Astrocyte of the hippocampus (primary cell): ENCODE measurements at regions not wholly inside any gene's neighbourhood (a gene's known extent, or its start where the extent isn't known, plus 50 kb on each side); places are given as distances from the start of the nearest gene placed in this dataset.
"Not testable (repeated sequence)": the region's sequence is repeated elsewhere in the genome, so short reads cannot be mapped to it uniquely, and the experiment has no call there.

Experiments
- DNase-seq: peaks from one replicate; pipeline ENCODE4 v3.0.0; 2011; ENCODE audit warnings: low read depth, low spot score

- peak; percentile 78 for DNase-seq
These were observed 97.4 kb upstream of the JARID2 start for GRCh38 chr6:15148356-15148946.

GRCh38 chr6:15150207-15150606 lies 95.7 kb upstream of the JARID2 start:
- DNase-seq = no peak

GRCh38 chr6:15152700-15153099 lies 93.2 kb upstream of the JARID2 start:
- DNase-seq = no peak

GRCh38 chr6:15153191-15153590 lies 92.7 kb upstream of the JARID2 start:
- DNase-seq = no peak

- no peak for DNase-seq
These were observed 88.4 kb upstream of the JARID2 start for GRCh38 chr6:15157479-15157878.

- no peak for DNase-seq
These were observed 86.8 kb upstream of the JARID2 start for GRCh38 chr6:15158821-15159619.

- no peak for DNase-seq
These were observed 85.1 kb upstream of the JARID2 start for GRCh38 chr6:15160812-15161211.

GRCh38 chr6:15164855-15165254 lies 81.0 kb upstream of the JARID2 start:
- DNase-seq = not testable (repeated sequence)

- no peak for DNase-seq
These were observed 79.7 kb upstream of the JARID2 start for GRCh38 chr6:15166121-15166520.

- no peak for DNase-seq
These were observed 75.7 kb upstream of the JARID2 start for GRCh38 chr6:15170126-15170525.

GRCh38 chr6:15171026-15171425 lies 74.8 kb upstream of the JARID2 start:
- DNase-seq = no peak

GRCh38 chr6:15176816-15177370 lies 69.0 kb upstream of the JARID2 start:
- DNase-seq = no peak

- DNase-seq = no peak
These were observed 61.9 kb upstream of the JARID2 start for GRCh38 chr6:15183979-15184378.

- DNase-seq = no peak
These were observed 61.4 kb upstream of the JARID2 start for GRCh38 chr6:15184441-15184861.

- DNase-seq = not testable (repeated sequence)
These were observed 60.8 kb upstream of the JARID2 start for GRCh38 chr6:15185111-15185510.

- not testable (repeated sequence) for DNase-seq
These were observed 52.4 kb upstream of the JARID2 start for GRCh38 chr6:15193451-15193850.

GRCh38 chr6:15194453-15194852 lies 51.4 kb upstream of the JARID2 start:
- DNase-seq = no peak
